NCI-H2227 (cell line): ENCODE measurements at regions not wholly inside any gene's neighbourhood (a gene's known extent, or its start where the extent isn't known, plus 50 kb on each side); places are given as distances from the start of the nearest gene placed in this dataset.
"Not testable (repeated sequence)": the region's sequence is repeated elsewhere in the genome, so short reads cannot be mapped to it uniquely, and the experiment has no call there.

Experiments
- DNase-seq: peaks from one replicate; lab custom pipeline; 2025; ENCODE audit not compliant: unreplicated experiment; lab: John Stamatoyannopoulos, UW

GRCh38 chr4:188911707-188912106 is 772.5 kb downstream of the TRIML1 start:
- no peak for DNase-seq

GRCh38 chr4:188915175-188915574 is 775.9 kb downstream of the TRIML1 start:
- DNase-seq = no peak

GRCh38 chr4:188918787-188919186 is 779.5 kb downstream of the TRIML1 start:
- DNase-seq = no peak

GRCh38 chr4:188930822-188931221 is 791.6 kb downstream of the TRIML1 start:
- no peak for DNase-seq

GRCh38 chr4:188934320-188934962 is 795.2 kb downstream of the TRIML1 start:
- DNase-seq = no peak

- DNase-seq = no peak
Measured at GRCh38 chr4:188941524-188942119, 802.4 kb downstream of the TRIML1 start.

GRCh38 chr4:188942606-188943005 is 803.4 kb downstream of the TRIML1 start:
- DNase-seq = no peak

GRCh38 chr4:188949596-188949995 is 810.4 kb downstream of the TRIML1 start:
- no peak for DNase-seq

GRCh38 chr4:188955066-188955465 is 815.8 kb downstream of the TRIML1 start:
- no peak for DNase-seq

- no peak for DNase-seq
Measured at GRCh38 chr4:188956566-188956965, 817.3 kb downstream of the TRIML1 start.

- DNase-seq = no peak
Measured at GRCh38 chr4:188958346-188958745, 819.1 kb downstream of the TRIML1 start.

GRCh38 chr4:188959424-188959823 is 820.2 kb downstream of the TRIML1 start:
- no peak for DNase-seq

- DNase-seq = no peak
Measured at GRCh38 chr4:188960411-188961093, 821.3 kb downstream of the TRIML1 start.

GRCh38 chr4:188971125-188971524 is 831.9 kb downstream of the TRIML1 start:
- DNase-seq = no peak

GRCh38 chr4:188975271-188975670 is 836.0 kb downstream of the TRIML1 start:
- DNase-seq = no peak

- no peak for DNase-seq
Measured at GRCh38 chr4:188976644-188977115, 837.4 kb downstream of the TRIML1 start.

- DNase-seq = not testable (repeated sequence)
Measured at GRCh38 chr4:188977232-188977631, 838.0 kb downstream of the TRIML1 start.

GRCh38 chr4:188984518-188984917 is 845.3 kb downstream of the TRIML1 start:
- DNase-seq = no peak

- DNase-seq = no peak
Measured at GRCh38 chr4:188986271-188986689, 847.0 kb downstream of the TRIML1 start.

- DNase-seq = no peak
Measured at GRCh38 chr4:188987011-188987410, 847.8 kb downstream of the TRIML1 start.

GRCh38 chr4:188988131-188988530 is 848.9 kb downstream of the TRIML1 start:
- DNase-seq = no peak

- no peak for DNase-seq
Measured at GRCh38 chr4:188989371-188989770, 850.1 kb downstream of the TRIML1 start.
